ENCODE measurements at regions not wholly inside any gene's neighbourhood (a gene's known extent, or its start where the extent isn't known, plus 50 kb on each side); places are given as distances from the start of the nearest gene placed in this dataset.

GRCh38 chr15:38696790-38697495 lies 132.3 kb upstream of the RASGRP1 start:
- DNase-seq = no peak

GRCh38 chr15:38698254-38698653 lies 133.6 kb upstream of the RASGRP1 start:
- DNase-seq = no peak

GRCh38 chr15:38699633-38700230 lies 135.1 kb upstream of the RASGRP1 start:
- DNase-seq = peak; percentile 65

- DNase-seq = no peak
Observed at GRCh38 chr15:38701149-38701548, 136.5 kb upstream of the RASGRP1 start.

GRCh38 chr15:38702178-38702912 lies 137.7 kb upstream of the RASGRP1 start:
- no peak for DNase-seq

GRCh38 chr15:38705436-38706219 lies 141.0 kb upstream of the RASGRP1 start:
- DNase-seq = no peak

GRCh38 chr15:38706956-38707355 lies 142.3 kb upstream of the RASGRP1 start:
- no peak for DNase-seq

- peak; percentile 18 for DNase-seq
Observed at GRCh38 chr15:38707802-38708671, 143.4 kb upstream of the RASGRP1 start.

GRCh38 chr15:38708672-38709180 lies 144.1 kb upstream of the RASGRP1 start:
- DNase-seq = no peak

GRCh38 chr15:38709196-38709595 lies 144.6 kb upstream of the RASGRP1 start:
- no peak for DNase-seq

GRCh38 chr15:38714309-38715072 lies 149.9 kb upstream of the RASGRP1 start:
- DNase-seq = no peak

- no peak for DNase-seq
Observed at GRCh38 chr15:38720893-38721567, 156.4 kb upstream of the RASGRP1 start.

- DNase-seq = no peak
Observed at GRCh38 chr15:38721568-38721945, 156.9 kb upstream of the RASGRP1 start.

GRCh38 chr15:38722236-38722635 lies 157.6 kb upstream of the RASGRP1 start:
- no peak for DNase-seq

- no peak for DNase-seq
Observed at GRCh38 chr15:38724827-38725226, 160.2 kb upstream of the RASGRP1 start.

GRCh38 chr15:38726187-38726586 lies 161.6 kb upstream of the RASGRP1 start:
- no peak for DNase-seq

GRCh38 chr15:38733331-38733730 lies 168.7 kb upstream of the RASGRP1 start:
- no peak for DNase-seq

GRCh38 chr15:38740206-38740605 lies 175.6 kb upstream of the RASGRP1 start:
- no peak for DNase-seq

- DNase-seq = no peak
Observed at GRCh38 chr15:38743147-38743546, 178.5 kb upstream of the RASGRP1 start.

- DNase-seq = no peak
Observed at GRCh38 chr15:38745126-38745525, 180.5 kb upstream of the RASGRP1 start.

- DNase-seq = no peak
Observed at GRCh38 chr15:38745626-38746025, 181.0 kb upstream of the RASGRP1 start.

All from activated naive CD4-positive, alpha-beta T cell treated with anti-CD3 and anti-CD28 coated beads, Interleukin-2, amount 50 U/mL, for 16 hours (primary cell).